VCaP (cell line): ENCODE measurements at regions not wholly inside any gene's neighbourhood (a gene's known extent, or its start where the extent isn't known, plus 50 kb on each side); places are given as distances from the start of the nearest gene placed in this dataset.

ENCODE experiments used
- H3K27ac ChIP-seq: fragments of 450-650 bp; 2 replicates; pipeline ENCODE4 v1.5.1; 2017
- TF ChIP-seq, protein P1 (sequence below): fragments of 450-650 bp; conservative IDR thresholded peaks from 2 replicates; pipeline ENCODE4 v1.5.1; 2017; ENCODE audit warnings: mild to moderate bottlenecking, moderate library complexity

DNA sequence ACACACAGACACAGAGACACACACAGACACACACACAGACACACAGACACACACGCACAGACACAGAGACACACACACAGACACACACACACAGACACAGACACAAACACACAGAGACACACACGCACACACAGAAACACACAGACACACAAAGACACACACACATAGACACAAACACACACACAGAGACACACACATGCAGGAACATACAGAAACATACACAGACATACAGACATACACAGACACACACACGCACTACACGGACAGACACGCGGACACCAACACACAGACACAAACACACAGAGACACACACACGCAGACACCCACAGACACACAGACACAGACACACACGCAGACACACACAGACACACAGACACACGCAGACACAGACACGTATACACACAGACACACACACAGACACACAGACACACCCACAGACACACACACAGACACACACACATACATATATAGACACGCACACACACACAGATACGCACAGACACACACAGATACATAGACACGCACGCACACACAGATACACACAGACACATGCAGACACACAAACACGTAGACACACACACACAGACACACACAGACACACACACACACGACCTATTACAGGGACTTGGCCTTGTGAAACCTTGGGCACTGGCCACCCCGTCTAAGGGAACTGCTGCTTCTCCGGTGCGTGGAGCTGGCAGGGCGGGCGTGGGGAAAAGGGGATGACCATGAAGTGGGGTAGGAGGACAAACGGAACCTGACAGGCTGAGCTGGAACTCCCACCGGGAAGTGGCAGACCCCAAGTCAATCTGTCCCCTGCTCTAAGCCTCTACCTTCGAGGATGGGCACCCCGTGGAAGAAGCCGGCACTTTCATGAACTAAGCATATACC is 211.4 kb downstream of the TFCP2L1 start:
- TF ChIP-seq, protein P1, sequence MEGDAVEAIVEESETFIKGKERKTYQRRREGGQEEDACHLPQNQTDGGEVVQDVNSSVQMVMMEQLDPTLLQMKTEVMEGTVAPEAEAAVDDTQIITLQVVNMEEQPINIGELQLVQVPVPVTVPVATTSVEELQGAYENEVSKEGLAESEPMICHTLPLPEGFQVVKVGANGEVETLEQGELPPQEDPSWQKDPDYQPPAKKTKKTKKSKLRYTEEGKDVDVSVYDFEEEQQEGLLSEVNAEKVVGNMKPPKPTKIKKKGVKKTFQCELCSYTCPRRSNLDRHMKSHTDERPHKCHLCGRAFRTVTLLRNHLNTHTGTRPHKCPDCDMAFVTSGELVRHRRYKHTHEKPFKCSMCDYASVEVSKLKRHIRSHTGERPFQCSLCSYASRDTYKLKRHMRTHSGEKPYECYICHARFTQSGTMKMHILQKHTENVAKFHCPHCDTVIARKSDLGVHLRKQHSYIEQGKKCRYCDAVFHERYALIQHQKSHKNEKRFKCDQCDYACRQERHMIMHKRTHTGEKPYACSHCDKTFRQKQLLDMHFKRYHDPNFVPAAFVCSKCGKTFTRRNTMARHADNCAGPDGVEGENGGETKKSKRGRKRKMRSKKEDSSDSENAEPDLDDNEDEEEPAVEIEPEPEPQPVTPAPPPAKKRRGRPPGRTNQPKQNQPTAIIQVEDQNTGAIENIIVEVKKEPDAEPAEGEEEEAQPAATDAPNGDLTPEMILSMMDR: no peak
- H3K27ac ChIP-seq: no peak overlapping the region

DNA sequence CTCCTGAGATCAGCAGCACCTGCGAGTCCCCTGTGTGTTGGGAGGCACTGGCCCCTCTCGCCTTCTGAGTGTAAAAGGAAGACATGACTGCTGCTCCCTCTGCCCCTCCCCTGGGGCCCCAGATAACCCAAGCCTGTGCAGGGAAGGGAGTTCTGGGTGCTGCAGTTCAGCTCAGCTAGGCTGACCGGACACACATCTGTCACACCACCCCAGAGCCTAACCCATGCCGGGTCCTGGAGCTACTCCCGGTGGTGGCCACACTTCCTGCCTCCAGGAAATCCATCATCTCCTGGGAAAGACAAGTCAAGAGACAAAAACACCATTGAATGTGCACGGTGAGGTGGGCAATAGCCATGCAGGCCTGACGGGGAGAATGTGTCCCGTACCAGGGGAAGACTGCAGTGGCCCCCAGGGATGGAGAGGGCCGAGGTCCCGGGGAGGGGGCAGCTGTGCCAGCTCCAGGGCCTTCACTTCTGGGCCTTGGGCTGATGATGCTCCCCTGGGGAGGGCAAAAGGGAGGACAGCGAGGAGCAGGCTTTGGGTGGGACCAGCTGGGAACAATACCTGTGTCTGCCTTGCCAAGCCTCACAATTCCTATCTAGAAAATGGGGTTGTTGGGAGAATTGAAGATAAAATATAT is 210.6 kb downstream of the TFCP2L1 start:
- TF ChIP-seq, protein P1: no peak
- H3K27ac ChIP-seq: no peak overlapping the region

DNA sequence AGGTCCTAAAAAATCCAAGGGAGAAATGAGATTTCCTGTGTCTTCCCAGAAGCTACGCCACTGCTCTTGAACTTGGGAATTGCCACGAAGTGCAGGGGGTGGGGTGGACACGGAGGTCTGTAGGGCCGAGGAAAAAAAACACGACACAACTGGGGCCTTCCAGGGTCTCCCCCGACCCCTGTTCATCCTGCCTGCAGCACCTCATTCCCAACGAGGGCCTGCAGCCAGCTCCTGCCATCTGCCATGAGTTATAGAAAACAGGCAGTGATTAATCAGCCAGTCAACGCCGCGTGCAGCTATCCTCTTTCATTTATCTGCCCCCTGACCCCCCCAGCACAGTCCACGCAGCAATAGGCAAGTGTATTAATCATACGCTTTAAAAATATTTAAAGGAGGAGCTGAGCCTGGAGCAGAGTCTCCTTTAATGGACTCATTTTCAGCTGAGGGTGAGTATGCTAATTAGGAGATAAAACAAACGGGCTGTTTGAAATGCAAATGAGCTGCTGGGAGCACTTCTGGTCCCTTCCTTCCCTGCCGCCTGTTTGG is 209.9 kb downstream of the TFCP2L1 start:
- TF ChIP-seq, protein P1: no peak
- H3K27ac ChIP-seq: 0 out of 2 replicates have a peak overlapping the region, but pooled peaks have one; percentile 10

DNA sequence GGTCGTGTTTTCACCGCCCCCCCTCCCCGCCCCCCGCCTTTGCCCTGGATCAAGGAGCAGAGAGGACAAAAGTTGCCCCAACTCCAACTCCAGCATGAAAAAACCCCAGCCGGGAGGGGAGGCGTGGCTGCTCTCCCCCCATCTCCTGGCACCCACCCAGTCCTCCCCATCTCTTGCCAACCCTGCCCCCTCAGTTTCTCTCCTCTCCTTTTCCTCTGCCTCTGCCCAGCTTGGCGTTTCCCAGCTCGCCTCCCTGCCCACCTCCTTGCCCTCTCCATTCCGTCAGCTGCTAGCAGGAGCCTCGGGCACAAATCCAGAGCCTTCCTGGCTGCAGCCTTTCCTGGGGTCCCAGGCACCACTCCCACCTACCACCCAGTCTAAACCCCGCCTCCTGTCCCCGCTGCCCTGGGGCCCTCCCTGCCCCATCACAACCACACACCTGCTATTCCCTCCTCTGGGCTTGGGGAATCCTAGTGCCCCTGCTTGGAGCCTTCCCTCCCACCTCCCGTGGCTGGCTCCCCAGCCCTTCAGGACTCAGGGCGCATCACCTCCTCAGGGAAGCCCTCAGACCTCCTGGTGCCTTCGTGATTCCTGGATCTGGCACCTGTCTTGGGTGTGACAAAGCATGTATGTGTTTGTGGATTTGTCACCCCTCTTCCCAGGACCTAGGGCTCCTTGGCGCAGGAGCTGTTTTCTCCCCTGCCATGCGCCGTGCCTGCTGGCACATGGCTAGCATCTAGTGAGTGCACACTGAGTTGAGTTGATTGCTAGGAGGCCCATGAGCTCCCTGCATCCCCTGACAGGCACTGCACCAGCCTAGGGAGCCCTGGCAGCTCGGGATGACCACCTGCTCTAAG is 209.1 kb downstream of the TFCP2L1 start:
- TF ChIP-seq, protein P1: no peak
- H3K27ac ChIP-seq: 0 out of 2 replicates have a peak overlapping the region, but pooled peaks have one; percentile 10

DNA sequence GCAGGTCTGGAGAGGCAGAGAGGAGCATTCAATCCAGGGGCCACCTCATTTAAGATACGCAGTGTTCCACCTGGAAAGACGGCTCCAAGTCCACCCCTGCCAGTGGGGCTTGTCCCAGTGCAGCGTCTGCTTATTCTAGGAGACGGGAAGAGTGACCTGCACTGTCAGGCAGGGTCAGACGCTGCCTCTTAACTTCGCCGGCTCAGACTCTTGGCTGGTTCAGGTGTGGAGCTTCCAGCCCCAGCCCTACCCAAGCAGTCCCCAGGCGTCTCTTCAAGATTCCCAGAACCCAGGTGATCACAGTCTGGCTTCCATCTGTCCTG is 208.5 kb downstream of the TFCP2L1 start:
- TF ChIP-seq, protein P1: no peak
- H3K27ac ChIP-seq: no peak overlapping the region

DNA sequence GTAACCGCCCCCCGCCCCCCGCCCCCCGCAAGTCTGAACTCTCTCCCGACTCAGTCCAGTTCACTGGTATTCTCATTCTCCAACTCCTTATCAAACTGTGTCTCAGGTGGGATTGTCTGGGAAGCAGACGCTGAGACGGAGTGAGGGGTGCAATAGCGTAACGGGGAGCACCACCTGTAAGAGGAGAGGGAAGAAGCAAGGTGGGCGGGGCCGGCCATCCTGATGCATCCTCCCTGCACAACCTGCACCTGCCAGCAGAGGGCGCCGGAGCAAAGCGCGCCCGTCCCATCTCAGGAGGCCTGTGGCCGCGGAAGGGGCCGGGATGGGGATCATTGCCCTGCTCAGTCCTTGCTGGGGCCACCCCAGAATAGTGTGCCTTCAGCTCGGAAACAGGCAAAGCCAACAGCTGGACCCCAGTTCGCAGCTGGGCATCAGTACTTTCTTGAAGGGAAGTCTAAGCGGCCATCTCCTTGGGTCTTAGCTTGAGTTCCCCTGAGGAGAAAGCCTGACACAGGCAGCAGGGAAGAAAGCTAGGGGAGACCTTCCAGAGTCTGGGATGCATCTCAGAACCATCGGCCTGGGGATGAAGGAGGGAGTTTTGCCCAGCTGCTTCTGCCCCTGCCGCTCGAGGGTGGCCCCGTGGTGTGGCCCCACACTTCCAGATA is 208.0 kb downstream of the TFCP2L1 start:
- H3K27ac ChIP-seq: no peak overlapping the region
- TF ChIP-seq, protein P1: peak; percentile 90
